SKM-1 (cell line): ENCODE measurements at regions not wholly inside any gene's neighbourhood (a gene's known extent, or its start where the extent isn't known, plus 50 kb on each side); places are given as distances from the start of the nearest gene placed in this dataset.

Source experiments
- DNase-seq: peaks from one replicate; lab custom pipeline; 2025; ENCODE audit not compliant: unreplicated experiment; lab: John Stamatoyannopoulos, UW

- DNase-seq, result peak; percentile 18
Measured at GRCh38 chr10:78774614-78774998, 294.2 kb upstream of the ZMIZ1 start.

GRCh38 chr10:78774999-78775711 is 293.6 kb upstream of the ZMIZ1 start:
- DNase-seq, result no peak

GRCh38 chr10:78775891-78776290 is 292.9 kb upstream of the ZMIZ1 start:
- no peak for DNase-seq

- no peak for DNase-seq
Measured at GRCh38 chr10:78776756-78777155, 292.0 kb upstream of the ZMIZ1 start.

GRCh38 chr10:78777466-78777865 is 291.3 kb upstream of the ZMIZ1 start:
- no peak for DNase-seq

- DNase-seq, result no peak
Measured at GRCh38 chr10:78777867-78778266, 290.9 kb upstream of the ZMIZ1 start.

GRCh38 chr10:78778444-78779338 is 290.1 kb upstream of the ZMIZ1 start:
- DNase-seq, result no peak

GRCh38 chr10:78779339-78779955 is 289.3 kb upstream of the ZMIZ1 start:
- DNase-seq, result no peak

GRCh38 chr10:78780551-78780961 is 288.2 kb upstream of the ZMIZ1 start:
- no peak for DNase-seq

- DNase-seq, result no peak
Measured at GRCh38 chr10:78781251-78781913, 287.4 kb upstream of the ZMIZ1 start.

GRCh38 chr10:78781991-78782390 is 286.8 kb upstream of the ZMIZ1 start:
- DNase-seq, result no peak

GRCh38 chr10:78782441-78782840 is 286.3 kb upstream of the ZMIZ1 start:
- DNase-seq, result no peak

GRCh38 chr10:78783753-78784152 is 285.0 kb upstream of the ZMIZ1 start:
- no peak for DNase-seq

- DNase-seq, result no peak
Measured at GRCh38 chr10:78784546-78784945, 284.2 kb upstream of the ZMIZ1 start.

GRCh38 chr10:78785066-78785465 is 283.7 kb upstream of the ZMIZ1 start:
- DNase-seq, result no peak

- DNase-seq, result no peak
Measured at GRCh38 chr10:78785991-78786390, 282.8 kb upstream of the ZMIZ1 start.

GRCh38 chr10:78787125-78787524 is 281.6 kb upstream of the ZMIZ1 start:
- DNase-seq, result no peak

- DNase-seq, result no peak
Measured at GRCh38 chr10:78794736-78795455, 273.9 kb upstream of the ZMIZ1 start.

GRCh38 chr10:78798976-78799730 is 269.6 kb upstream of the ZMIZ1 start:
- DNase-seq, result no peak

- DNase-seq, result no peak
Measured at GRCh38 chr10:78800006-78800405, 268.8 kb upstream of the ZMIZ1 start.
